Testis (tissue), 2 donors: ENCODE measurements at regions not wholly inside any gene's neighbourhood (a gene's known extent, or its start where the extent isn't known, plus 50 kb on each side); places are given as distances from the start of the nearest gene placed in this dataset.

Experiments used
- DNase-seq: peaks from one replicate; pipeline ENCODE4 v3.0.0-alpha.2; 2019
- H3K27ac ChIP-seq, 2 donors: fragments of 200-600 bp; sonication (generic); one replicate each; pipeline ENCODE4 v1.5.1; 2019
- H3K27me3 ChIP-seq: fragments of 200-600 bp; sonication (generic); one replicate; pipeline ENCODE4 v1.5.1; 2019
- H3K36me3 ChIP-seq: fragments of 200-600 bp; sonication (generic); one replicate; pipeline ENCODE4 v1.5.1; 2017; ENCODE audit warnings: low read depth; ENCODE audit errors: missing control alignments
- H3K4me1 ChIP-seq: fragments of 200-600 bp; sonication (generic); one replicate; pipeline ENCODE4 v1.5.1; 2019
- H3K4me3 ChIP-seq, 2 donors: fragments of 200-600 bp; sonication (generic); one replicate each; pipeline ENCODE4 v1.5.1; 2017 to 2019
- H3K9me3 ChIP-seq: fragments of 200-600 bp; sonication (generic); one replicate; pipeline ENCODE4 v1.5.1; 2017
- POLR2A ChIP-seq: fragments of 450-650 bp; IDR thresholded peaks from one replicate; pipeline ENCODE4 v1.6.1; 2017; ENCODE audit warnings: antibody characterized with exemption, mild to moderate bottlenecking, moderate library complexity
- WGBS, 2 donors: methylation state at CpG; one replicate each; pipeline ENCODE4 v1.1.5; 2018; 5-methylcytosine and 5-hydroxymethylcytosine counted together
- intact Hi-C: fragments of 100-400 bp; cut with DNase I; formaldehyde crosslinking; loops from one replicate; pipeline ENCODE4 v1.15.1; 2023; ENCODE audit warnings: low total_unique reads
- TF ChIP-seq, protein P1 (sequence below), 3 experiments: fragments of 450-650 bp in 2 of 3; fragments of 200-600 bp in 1 of 3; sonication (generic) in 1 of 3; IDR thresholded peaks; one replicate each; pipeline ENCODE4 v1.5.1; 2016 to 2019; ENCODE audit warnings: antibody characterized with exemption in 3 of 3, mild to moderate bottlenecking in 2 of 3, moderate library complexity in 1 of 3

DNA sequence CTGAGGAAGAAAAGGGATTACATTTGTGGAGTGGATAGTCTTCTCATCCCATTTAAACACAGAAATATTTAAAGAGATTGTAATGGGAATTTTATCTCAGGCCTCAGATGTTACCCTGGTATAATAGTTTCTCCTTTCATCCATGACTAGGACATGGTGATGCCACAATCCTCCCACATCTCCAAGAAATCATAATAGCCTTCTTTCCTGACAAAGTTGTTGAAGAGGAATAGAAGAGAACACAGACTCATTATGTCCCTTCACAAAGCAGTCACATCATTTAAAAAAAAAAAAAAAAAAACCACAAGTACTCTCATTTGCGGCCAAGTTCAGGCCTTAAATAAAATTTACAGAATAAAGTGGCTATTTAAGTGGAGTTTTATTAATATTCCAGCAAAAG is 359.6 kb downstream of the DEPDC1B start:
- Histone ChIP-seq H3K27me3 (no peaks in the 10 kb centered on the region), H3K9me3 (no peaks in the 10 kb centered on the region), H3K36me3 (no peaks in the 10 kb centered on the region), H3K4me3 (no peak overlapping the region), H3K4me1 (no peaks in the 10 kb centered on the region), H3K27ac (no peak overlapping the region)
- 64 to 76% methylated on average over 1 of the region's 1 CpG for WGBS, 2 donors
- TF ChIP-seq, protein P1, sequence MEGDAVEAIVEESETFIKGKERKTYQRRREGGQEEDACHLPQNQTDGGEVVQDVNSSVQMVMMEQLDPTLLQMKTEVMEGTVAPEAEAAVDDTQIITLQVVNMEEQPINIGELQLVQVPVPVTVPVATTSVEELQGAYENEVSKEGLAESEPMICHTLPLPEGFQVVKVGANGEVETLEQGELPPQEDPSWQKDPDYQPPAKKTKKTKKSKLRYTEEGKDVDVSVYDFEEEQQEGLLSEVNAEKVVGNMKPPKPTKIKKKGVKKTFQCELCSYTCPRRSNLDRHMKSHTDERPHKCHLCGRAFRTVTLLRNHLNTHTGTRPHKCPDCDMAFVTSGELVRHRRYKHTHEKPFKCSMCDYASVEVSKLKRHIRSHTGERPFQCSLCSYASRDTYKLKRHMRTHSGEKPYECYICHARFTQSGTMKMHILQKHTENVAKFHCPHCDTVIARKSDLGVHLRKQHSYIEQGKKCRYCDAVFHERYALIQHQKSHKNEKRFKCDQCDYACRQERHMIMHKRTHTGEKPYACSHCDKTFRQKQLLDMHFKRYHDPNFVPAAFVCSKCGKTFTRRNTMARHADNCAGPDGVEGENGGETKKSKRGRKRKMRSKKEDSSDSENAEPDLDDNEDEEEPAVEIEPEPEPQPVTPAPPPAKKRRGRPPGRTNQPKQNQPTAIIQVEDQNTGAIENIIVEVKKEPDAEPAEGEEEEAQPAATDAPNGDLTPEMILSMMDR (IDR thresholded peaks at IDR 0.05), result no peak
- TF ChIP-seq POLR2A, result no peak
- intact Hi-C loops, result no loop called here
- DNase-seq, result no peak

DNA sequence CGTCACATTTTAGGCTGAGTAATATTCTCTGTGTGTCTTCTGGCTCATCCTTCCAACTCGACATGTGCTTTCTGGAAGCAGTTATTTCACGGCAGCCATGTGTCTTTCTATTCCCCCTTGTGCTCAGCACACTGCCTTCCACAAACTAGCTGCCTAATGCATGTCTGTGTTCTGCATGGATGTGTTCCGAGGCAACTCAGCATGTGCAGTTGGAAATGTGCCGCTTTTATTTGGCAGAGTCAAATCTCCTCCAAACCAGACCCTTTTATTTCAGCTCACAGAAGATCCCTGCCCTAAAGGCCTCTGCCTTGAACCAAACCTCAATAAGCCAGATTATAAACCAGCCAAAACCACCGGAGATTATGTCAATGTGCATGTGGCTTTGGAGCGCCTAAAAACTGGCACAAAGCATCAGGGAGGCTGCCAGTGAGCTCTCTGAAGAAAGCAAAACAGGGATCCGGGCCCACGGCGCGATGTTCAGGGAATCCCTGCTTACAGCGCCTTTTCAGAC is 360.2 kb downstream of the DEPDC1B start:
- no peak for DNase-seq
- intact Hi-C loops, result no loop called here
- H3K27ac ChIP-seq, result no peak overlapping the region
- H3K27me3 ChIP-seq, result no peaks in the 10 kb centered on the region
- H3K4me1 ChIP-seq, result no peaks in the 10 kb centered on the region
- H3K4me3 ChIP-seq, result no peak overlapping the region
- TF ChIP-seq POLR2A, result no peak
- WGBS, 2 donors, result 50 to 52% methylated on average over 12 of the region's 12 CpGs
- H3K9me3 ChIP-seq, result no peaks in the 10 kb centered on the region
- no peaks in the 10 kb centered on the region for H3K36me3 ChIP-seq

DNA sequence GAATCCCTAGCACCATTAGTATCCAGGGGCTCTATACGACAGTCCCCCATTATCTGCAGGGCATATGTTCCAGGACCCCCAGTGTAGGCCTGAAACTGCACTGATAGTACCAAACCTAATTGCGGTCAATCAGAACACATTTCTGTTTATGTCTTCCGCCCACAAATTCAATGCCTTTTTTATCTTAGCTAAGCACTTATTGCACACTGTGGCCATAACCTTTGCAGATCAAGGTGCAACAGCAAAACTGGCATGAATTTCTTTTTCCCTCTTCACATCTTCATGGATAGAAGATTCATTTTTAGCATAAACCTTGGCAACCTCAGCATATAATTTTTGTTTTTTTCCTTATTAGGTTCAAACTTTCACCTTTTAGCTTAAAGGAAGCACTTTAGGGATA is 361.1 kb downstream of the DEPDC1B start:
- no peak overlapping the region for H3K4me3 ChIP-seq
- H3K9me3 ChIP-seq, result no peaks in the 10 kb centered on the region
- no peak for DNase-seq
- H3K27me3 ChIP-seq, result no peaks in the 10 kb centered on the region
- 86 to 89% methylated on average over 3 of the region's 3 CpGs for WGBS, 2 donors
- H3K4me1 ChIP-seq, result no peaks in the 10 kb centered on the region
- H3K36me3 ChIP-seq, result no peaks in the 10 kb centered on the region
- intact Hi-C loops, result no loop called here
- no peak overlapping the region for H3K27ac ChIP-seq
- no peak for TF ChIP-seq POLR2A
- TF ChIP-seq, protein P1 (IDR thresholded peaks at IDR 0.05), result no peak

DNA sequence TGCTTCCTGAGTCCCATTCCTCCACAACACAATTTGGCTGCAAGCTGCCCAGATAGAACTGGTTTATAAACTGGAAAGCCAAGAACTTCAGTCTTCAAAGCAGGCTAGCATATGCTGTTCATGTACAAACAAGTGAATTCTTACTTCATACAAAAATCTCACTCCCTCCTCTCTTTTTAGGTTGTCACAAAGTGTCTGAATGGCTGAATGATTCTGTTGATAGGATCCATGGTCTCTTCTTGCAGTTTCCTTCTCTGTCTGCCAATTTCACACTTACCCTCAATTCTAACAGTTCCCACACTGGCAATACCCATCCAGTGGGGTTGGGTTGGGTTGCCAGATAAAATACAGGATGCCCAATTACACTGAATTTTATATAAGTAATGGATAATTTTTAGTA is 363.5 kb downstream of the DEPDC1B start:
- H3K4me3 ChIP-seq, result no peak overlapping the region
- H3K4me1 ChIP-seq, result no peaks in the 10 kb centered on the region
- H3K9me3 ChIP-seq, result no peaks in the 10 kb centered on the region
- H3K27ac ChIP-seq, result no peak overlapping the region
- H3K27me3 ChIP-seq, result no peaks in the 10 kb centered on the region
- intact Hi-C loops, result no loop called here
- no peak for DNase-seq
- no peak for TF ChIP-seq POLR2A
- TF ChIP-seq, protein P1 (IDR thresholded peaks at IDR 0.05), result no peak
- H3K36me3 ChIP-seq, result no peaks in the 10 kb centered on the region

DNA sequence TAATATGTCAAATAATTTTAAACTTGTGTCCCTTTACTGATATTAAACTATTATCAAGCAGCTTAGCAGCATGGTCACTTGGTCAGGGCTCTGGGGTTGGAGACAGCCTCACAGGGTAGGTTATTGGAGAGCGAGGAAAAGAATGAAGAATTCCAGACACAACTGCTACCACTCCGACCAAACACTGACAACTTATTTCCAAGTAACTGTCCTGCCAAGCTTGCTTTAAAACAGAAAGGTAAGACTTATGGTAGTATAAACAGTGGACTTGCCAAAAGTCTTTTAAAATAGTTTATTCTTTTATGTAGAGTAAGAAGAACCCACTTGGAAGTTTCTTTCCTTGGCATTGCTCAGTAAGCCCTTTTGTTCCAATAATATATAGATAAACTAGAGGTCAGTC is 364.1 kb downstream of the DEPDC1B start:
- H3K4me3 ChIP-seq, result no peak overlapping the region
- 80 to 91% methylated on average over 2 of the region's 2 CpGs for WGBS, 2 donors
- no peak overlapping the region for H3K27ac ChIP-seq
- DNase-seq, result no peak
- no peaks in the 10 kb centered on the region for H3K4me1 ChIP-seq
- no peaks in the 10 kb centered on the region for H3K9me3 ChIP-seq
- no peaks in the 10 kb centered on the region for H3K27me3 ChIP-seq
- intact Hi-C loops, result no loop called here
- H3K36me3 ChIP-seq, result no peaks in the 10 kb centered on the region
- TF ChIP-seq, protein P1 (IDR thresholded peaks at IDR 0.05), result no peak
- no peak for TF ChIP-seq POLR2A
